ENCODE measurements at regions not wholly inside any gene's neighbourhood (a gene's known extent, or its start where the extent isn't known, plus 50 kb on each side); places are given as distances from the start of the nearest gene placed in this dataset.

- no peak for TF ChIP-seq YY1 (IDR thresholded peaks at IDR 0.05; ENCODE audit: borderline replicate concordance in 1 of 3, control insufficient read depth in 1 of 3, extremely low read depth in 1 of 3, insufficient read depth in 3 of 3, insufficient read length in 1 of 3, insufficient replicate concordance in 2 of 3, low read depth in 1 of 3, low read length in 2 of 3)
Observed at GRCh38 chr2:19207452-19207851, 151.0 kb downstream of the OSR1 start (continued).

- BruUV-seq (replicated peaks), result no TSS peak
- in situ Hi-C loops (cut with MboI), result no loop called here
- CTCF ChIA-PET (ENCODE audit: low intra/inter-chr PET ratio), result no interaction called here
Observed at GRCh38 chr2:19205983-19206533, 152.4 kb downstream of the OSR1 start.

More at GRCh38 chr2:19205983-19206533, 152.4 kb downstream of the OSR1 start:
- TF ChIP-seq PATZ1 (CRISPR knock-in tag; IDR thresholded peaks at IDR 0.05; ENCODE audit: borderline replicate concordance) (no peak), NKRF (IDR thresholded peaks at IDR 0.05; ENCODE audit: borderline replicate concordance) (no peak), ZBTB40 (IDR thresholded peaks at IDR 0.05) (no peak), ZBTB40 (CRISPR knock-in tag; IDR thresholded peaks at IDR 0.05) (no peak)
- H2AFZ ChIP-seq (ENCODE audit: low read depth, low read length), result no peak overlapping the region
- ATAC-seq (no peak), DNase-seq (ENCODE audit: extremely low read depth in 1 of 4, low spot score in 3 of 4) (no peak), FAIRE-seq (no peak)
- intact Hi-C loops (cut with micrococcal nuclease), result no loop called here
- no peak overlapping the region for H3K27ac ChIP-seq (ENCODE audit: extremely low read depth, low read depth, low read length)
- no peaks in the 10 kb centered on the region for H4K20me1 ChIP-seq (replicated peaks; ENCODE audit: control insufficient read depth, insufficient read depth, low read length)
- no peak overlapping the region for H3K9ac ChIP-seq (ENCODE audit: insufficient read depth in 1 of 2, low read depth in 2 of 2, low read length in 2 of 2)
- no peaks in the 10 kb centered on the region for H3K27me3 ChIP-seq (ENCODE audit: control insufficient read depth in 2 of 2, insufficient read depth in 2 of 2, low read length in 2 of 2)
- no peaks in the 10 kb centered on the region for H3K4me1 ChIP-seq (replicated peaks in 1 of 2; ENCODE audit: control insufficient read depth in 2 of 2, insufficient read depth in 2 of 2, low read length in 2 of 2)
- POLR2A ChIA-PET, result no interaction called here
- H3K36me3 ChIP-seq (ENCODE audit: control insufficient read depth, insufficient read depth, low read length), result no peaks in the 10 kb centered on the region
- H3K9me1 ChIP-seq (ENCODE audit: control insufficient read depth, insufficient read depth, low read length), result no peaks in the 10 kb centered on the region
- no peaks in the 10 kb centered on the region for H3K9me3 ChIP-seq (replicated peaks; ENCODE audit: control insufficient read depth, insufficient read depth, low read depth, low read length)
- WGBS (ENCODE audit: insufficient coverage, low coverage, missing lambda C conversion rate), result 0% methylated on average over 3 of the region's 4 CpGs
- H3K79me2 ChIP-seq (ENCODE audit: control insufficient read depth, insufficient read depth, low read length), result no peaks in the 10 kb centered on the region
- H3K4me3 ChIP-seq, result no peak overlapping the region
- H3K4me2 ChIP-seq (ENCODE audit: insufficient read depth, low read length), result no peak overlapping the region
